HG03439 (cell line): ENCODE measurements at regions not wholly inside any gene's neighbourhood (a gene's known extent, or its start where the extent isn't known, plus 50 kb on each side); places are given as distances from the start of the nearest gene placed in this dataset.

Experiments
- ATAC-seq: cut with Tn5 transposase; IDR thresholded peaks from one replicate; pipeline ENCODE4 v1.9.1; 2021; ENCODE audit warnings: mild to moderate bottlenecking, moderate library complexity; ENCODE audit not compliant: unreplicated experiment

- ATAC-seq = no peak
Measured at GRCh38 chr7:124692425-124692824, 73.2 kb downstream of the GPR37 start.

DNA sequence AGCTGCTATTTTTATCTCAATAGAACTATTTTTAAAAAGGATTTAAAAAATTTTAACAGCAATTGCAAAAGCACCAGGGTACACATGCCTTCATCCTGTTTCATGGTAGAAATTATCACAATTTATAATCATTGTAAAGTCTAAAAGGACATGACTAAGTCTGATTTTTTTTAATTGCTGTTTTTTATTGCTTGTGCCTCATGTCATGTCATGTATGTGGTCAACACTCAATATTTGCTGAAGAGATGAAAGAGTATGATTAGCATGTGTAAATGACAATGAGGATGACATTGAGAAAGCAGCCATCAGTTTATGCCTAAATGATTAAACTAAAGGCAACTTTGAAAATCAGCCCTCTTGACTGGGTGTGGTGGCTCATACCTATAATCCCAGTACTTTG is 74.8 kb downstream of the GPR37 start:
- no peak for ATAC-seq

DNA sequence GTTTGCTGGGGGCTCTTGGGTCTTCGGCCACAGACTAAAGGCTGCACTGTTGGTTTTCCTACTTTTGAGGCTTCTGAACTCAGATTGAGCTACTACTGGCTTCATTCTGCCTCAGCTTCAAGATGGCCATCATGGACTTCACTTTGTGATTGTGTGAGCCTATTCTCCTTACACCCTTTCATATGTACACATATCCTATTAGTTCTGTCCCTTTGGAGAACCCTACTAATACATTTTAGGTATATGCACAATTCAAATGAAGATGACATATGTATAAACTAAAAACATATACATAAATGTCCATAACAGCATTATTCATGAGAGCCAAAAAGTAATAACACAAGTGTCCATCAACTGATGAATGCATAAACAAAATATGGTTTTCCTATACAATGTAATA is 75.7 kb downstream of the GPR37 start:
- no peak for ATAC-seq

GRCh38 chr7:124689523-124689922 is 76.1 kb downstream of the GPR37 start:
- ATAC-seq = no peak

DNA sequence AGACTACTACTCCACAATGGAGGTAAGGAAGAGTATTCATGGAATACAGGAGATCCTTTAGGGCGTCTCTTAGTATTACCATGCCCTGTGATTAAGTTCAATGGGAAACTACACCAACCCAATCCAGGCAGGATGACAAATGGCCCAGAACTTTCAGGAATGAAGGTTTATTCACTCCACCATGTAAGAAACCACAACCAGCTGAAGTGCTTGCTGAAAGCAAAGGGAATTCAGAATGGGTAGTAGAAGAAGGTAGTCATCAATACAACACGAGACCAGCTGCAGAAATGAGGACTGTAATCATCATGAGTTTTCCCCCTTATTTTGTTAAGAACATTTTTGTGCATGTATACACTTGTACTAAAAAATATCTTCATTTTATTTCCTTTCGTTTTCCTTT is 76.6 kb downstream of the GPR37 start:
- ATAC-seq = no peak

DNA sequence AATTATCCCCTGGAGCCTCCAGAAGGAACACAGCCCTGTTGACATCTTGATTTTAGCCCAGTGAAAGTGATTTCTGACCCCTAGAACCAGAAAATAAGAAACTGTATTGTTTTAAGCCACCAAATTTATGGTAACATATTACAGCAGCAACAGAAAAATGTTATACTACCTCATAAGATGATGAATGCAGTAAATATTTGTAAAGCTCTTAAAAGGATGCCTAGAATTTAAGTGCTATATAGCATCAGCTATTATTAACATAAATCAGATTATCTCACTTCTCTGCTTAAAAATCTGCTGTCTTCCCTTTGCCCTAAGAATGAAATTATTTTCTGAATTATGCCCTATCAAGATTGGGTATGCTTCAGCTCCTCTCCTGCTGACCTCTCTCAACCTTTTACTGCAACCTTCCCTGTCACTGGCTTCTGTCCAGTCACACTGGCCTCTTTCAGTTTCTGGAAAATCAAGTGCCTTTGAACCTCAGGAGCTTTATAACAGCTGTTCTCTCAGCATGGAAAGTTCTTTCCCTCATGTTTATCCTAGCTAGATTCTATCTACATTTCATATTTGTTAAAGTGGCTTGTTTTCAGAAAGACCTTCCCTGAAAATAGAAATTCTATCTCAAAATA is 78.9 kb downstream of the GPR37 start:
- ATAC-seq = no peak

DNA sequence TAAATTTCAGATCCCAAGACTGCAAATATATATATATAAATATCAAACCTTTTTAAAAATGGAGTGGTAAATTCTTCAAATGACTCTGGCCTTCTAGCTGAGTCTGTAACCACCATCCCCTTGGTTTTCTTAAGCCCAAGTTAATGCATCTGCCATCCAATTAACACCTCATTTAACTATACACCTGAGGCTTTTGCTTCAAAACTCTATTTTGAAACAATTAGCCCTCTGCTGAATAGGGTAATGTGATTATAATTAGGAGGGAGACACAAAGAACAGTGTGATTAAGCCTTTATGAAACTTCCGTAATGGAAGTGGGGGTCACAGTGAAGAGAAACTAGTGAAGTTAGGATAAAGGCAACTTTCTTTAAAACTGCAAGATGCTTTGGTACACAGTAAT is 83.6 kb downstream of the GPR37 start:
- ATAC-seq = no peak

DNA sequence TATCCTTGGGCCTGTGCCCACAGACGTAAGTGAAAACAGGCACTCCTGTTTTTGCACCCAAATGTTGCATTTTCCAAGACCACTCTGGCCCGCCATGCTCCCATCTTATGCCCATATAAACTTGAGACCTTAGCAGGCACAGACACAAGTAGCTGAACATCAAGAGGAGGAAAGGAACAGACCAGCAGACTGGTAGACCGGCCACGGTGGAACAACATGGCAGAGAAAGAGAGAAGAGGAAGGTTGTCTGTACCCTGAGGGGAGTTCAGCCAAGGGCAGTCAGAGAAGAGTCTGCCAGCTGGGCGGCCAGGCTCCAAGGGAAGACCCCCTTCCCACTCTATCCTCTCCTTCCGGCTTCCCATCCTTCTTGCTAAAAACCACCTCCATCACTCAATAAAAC is 85.3 kb downstream of the GPR37 start:
- no peak for ATAC-seq

- no peak for ATAC-seq
Measured at GRCh38 chr7:124679586-124680225, 85.9 kb downstream of the GPR37 start.

GRCh38 chr7:124679146-124679545 is 86.4 kb downstream of the GPR37 start:
- ATAC-seq = no peak

- ATAC-seq = no peak
Measured at GRCh38 chr7:124674451-124674850, 91.1 kb downstream of the GPR37 start.

- ATAC-seq = no peak
Measured at GRCh38 chr7:124672011-124672410, 93.6 kb downstream of the GPR37 start.

DNA sequence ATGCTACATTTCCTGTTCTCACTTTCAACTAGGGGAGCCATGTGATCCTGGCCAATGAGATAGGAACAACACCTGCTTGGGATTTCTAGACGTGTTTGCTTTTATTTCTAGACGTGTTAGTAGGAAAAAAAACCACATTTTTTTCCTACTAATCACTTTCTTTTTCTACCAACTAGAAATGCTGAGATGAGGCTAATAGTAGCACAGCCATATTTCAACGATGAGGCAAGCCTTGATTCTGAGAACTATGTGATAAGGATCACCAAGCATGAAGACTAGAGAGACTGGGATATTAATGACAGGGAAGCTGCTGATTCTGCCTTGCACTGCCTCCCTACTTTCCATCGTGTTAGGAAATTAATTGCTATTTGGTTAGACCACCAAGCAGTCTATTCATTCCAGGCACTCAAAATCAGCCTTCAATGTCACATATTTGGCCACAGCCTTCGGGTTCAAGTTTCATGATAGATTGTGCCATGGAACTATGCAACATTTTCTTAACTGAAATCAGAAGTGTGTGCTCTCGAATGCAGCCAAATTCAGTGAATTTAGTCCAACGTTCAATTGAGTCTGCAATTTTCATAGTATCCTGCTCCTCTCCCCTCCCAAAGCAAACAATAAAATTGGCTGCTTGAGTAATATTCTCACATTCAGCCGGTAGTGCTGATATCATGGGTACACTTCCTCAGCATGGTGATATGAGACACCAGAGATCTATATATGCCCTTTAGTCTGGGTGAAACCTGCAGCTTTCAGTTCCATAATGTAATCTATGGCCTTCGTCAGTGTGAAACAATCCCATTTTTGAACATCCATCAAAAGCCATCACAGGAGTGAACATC is 98.1 kb downstream of the GPR37 start:
- no peak for ATAC-seq

GRCh38 chr7:124662937-124663336 is 102.7 kb downstream of the GPR37 start:
- no peak for ATAC-seq

DNA sequence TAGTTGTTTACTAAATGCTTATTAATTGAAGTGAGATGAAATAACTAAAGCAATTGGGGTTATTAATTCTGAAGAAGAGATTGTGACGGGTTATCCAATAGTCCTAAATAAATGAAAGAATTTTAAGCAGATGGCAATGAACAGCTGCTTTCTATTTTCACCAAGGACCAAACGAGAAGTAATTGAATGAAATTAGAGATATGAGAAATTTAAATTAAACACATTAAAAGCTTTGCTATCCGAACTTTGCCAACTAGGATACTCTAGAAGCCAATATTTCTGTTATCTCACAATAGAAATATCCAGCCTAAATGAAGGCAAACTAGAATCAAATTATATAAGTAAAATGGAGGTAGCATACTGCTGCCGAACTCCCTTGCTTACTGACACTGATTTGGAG is 103.2 kb downstream of the GPR37 start:
- ATAC-seq = no peak

GRCh38 chr7:124655990-124656389 is 109.6 kb downstream of the GPR37 start:
- no peak for ATAC-seq

- no peak for ATAC-seq
Measured at GRCh38 chr7:124652237-124652636, 113.4 kb downstream of the GPR37 start.

DNA sequence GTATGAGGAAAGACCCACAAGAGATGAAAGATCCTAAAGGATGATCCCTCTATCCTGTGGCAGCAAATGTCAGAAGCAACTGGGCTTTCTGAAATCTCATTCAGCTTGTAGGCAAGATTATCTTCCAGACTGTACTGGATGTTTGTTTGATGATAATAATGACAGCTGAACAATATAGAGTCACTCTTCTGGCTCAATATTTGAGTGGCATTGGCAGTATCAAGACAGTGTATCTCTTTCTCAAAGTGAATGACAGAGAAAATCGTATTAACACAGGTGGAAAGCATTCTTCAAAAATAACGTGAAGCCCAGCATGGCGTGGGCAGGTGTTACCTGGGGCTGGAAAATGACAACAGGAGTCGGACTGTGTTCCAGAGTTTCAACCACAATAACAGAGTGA is 114.5 kb downstream of the GPR37 start:
- no peak for ATAC-seq

DNA sequence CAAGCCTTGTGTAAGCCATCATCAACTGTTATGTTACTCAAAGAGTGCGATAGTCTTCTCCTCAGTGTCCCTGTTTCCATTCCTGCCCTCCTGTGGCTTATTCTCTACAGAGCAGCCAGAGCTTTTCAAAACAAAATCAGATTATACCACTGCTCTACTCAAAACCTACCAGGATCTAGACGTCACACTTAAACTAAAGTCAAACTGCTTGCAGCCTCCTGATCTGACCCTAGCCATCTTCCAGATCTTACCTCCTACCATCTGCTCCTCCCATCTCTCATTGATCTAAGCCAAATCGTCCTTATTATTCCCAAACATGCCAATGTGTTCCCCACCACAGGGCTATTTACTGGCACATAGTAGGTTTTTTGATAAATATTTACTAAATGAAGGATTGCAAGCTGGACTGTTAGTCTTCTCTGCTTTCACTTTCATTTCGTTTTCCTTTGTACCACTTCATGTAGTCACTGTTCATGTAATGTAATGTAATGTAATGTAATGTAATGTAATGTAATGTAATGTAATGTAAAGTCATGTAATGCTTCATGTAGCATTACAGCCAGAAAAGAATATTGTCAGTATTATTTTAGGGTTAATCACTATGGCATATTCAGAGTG is 116.1 kb downstream of the GPR37 start:
- no peak for ATAC-seq

GRCh38 chr7:124647630-124648306 is 117.8 kb downstream of the GPR37 start:
- ATAC-seq = no peak

GRCh38 chr7:124645704-124646103 is 119.9 kb downstream of the GPR37 start:
- no peak for ATAC-seq
